Caco-2 (cell line): ENCODE measurements at regions not wholly inside any gene's neighbourhood (a gene's known extent, or its start where the extent isn't known, plus 50 kb on each side); places are given as distances from the start of the nearest gene placed in this dataset.

Experiments
- BruUV-seq: library from RNA; stranded (reverse); fragments of 400-500 nt; replicated peaks from 2 replicates; lab custom pipeline; 2021; lab: Mats Ljungman, UMichigan
- CTCF ChIA-PET: fragments of 300-600 bp; sonication (Branson Sonifier 250); formaldehyde crosslinking; loops from one replicate; lab custom pipeline; 2022; ENCODE audit warnings: antibody characterized with exemption; lab: Charles Lee
- POLR2A ChIA-PET: fragments of 300-600 bp; sonication (Branson Sonifier 250); formaldehyde crosslinking; loops from one replicate; lab custom pipeline; 2022; ENCODE audit warnings: antibody characterized with exemption; lab: Charles Lee
- DNase-seq, 2 experiments: peaks; one replicate each; pipeline versions ENCODE4 v3.0.0 to v3.0.0-alpha.2; 2020 to 2022
- H3K27me3 ChIP-seq: replicated peaks from 2 replicates; pipeline ENCODE4 v1.6.0; 2011; ENCODE audit warnings: low read length; ENCODE audit not compliant: control insufficient read depth, insufficient read depth
- H3K36me3 ChIP-seq: 2 replicates; pipeline ENCODE4 v1.5.1; 2011; ENCODE audit warnings: low read length; ENCODE audit not compliant: control insufficient read depth, insufficient read depth
- H3K4me1 ChIP-seq: fragments of 250-450 bp; sonication (Bioruptor Pico); 2 replicates; pipeline ENCODE4 v1.5.1; 2020; ENCODE audit warnings: mild to moderate bottlenecking
- H3K4me3 ChIP-seq: 2 replicates; pipeline ENCODE4 v1.5.1; 2011; ENCODE audit warnings: low read depth, mild to moderate bottlenecking, control low read depth, low read length
- H3K9me3 ChIP-seq: fragments of 250-450 bp; sonication (Bioruptor Pico); 2 replicates; pipeline ENCODE4 v1.5.1; 2020; ENCODE audit warnings: mild to moderate bottlenecking, moderate library complexity
- H3K27ac Mint-ChIP-seq: one replicate; pipeline ENCODE4 v1.8.0; 2022; ENCODE audit warnings: mixed read lengths; ENCODE audit not compliant: unreplicated experiment
- H3K27me3 Mint-ChIP-seq: one replicate; pipeline ENCODE4 v1.8.0; 2022; ENCODE audit warnings: mixed read lengths; ENCODE audit not compliant: insufficient read depth, unreplicated experiment
- H3K36me3 Mint-ChIP-seq: one replicate; pipeline ENCODE4 v1.8.0; 2022; ENCODE audit warnings: mild to moderate bottlenecking, mixed read lengths; ENCODE audit not compliant: insufficient read depth, unreplicated experiment
- H3K4me1 Mint-ChIP-seq: one replicate; pipeline ENCODE4 v1.8.0; 2022; ENCODE audit warnings: low read depth, mixed read lengths; ENCODE audit not compliant: unreplicated experiment
- H3K4me3 Mint-ChIP-seq: one replicate; pipeline ENCODE4 v1.8.0; 2022; ENCODE audit warnings: mild to moderate bottlenecking, moderate library complexity, mixed read lengths; ENCODE audit not compliant: unreplicated experiment
- H3K9me3 Mint-ChIP-seq: one replicate; pipeline ENCODE4 v1.8.0; 2022; ENCODE audit warnings: mixed read lengths; ENCODE audit not compliant: unreplicated experiment
- intact Hi-C: fragments of 100-400 bp; cut with micrococcal nuclease; formaldehyde crosslinking; loops from one replicate; pipeline ENCODE4 v1.10.0; 2022; ENCODE audit not compliant: unreplicated experiment
- TF ChIP-seq, protein P1 (sequence below), 2 experiments: fragments of 200-600 bp in 1 of 2; IDR thresholded peaks; 1 replicate in 1 of 2; 2 replicates in 1 of 2; pipeline versions ENCODE4 v1.5.1 to v1.8.0; 2011 to 2022; ENCODE audit warnings: antibody characterized with exemption in 1 of 2, control low read depth in 1 of 2, inconsistent platforms in 1 of 2, low read depth in 1 of 2, low read length in 1 of 2, mild to moderate bottlenecking in 1 of 2, moderate library complexity in 1 of 2; ENCODE audit not compliant: insufficient read depth in 1 of 2, severe bottlenecking in 1 of 2, unreplicated experiment in 1 of 2

GRCh38 chrX:74090049-74090448, 213.9 kb upstream of the ZCCHC13 start:
- H3K36me3 Mint-ChIP-seq, result no peaks in the 10 kb centered on the region
- Histone ChIP-seq H3K36me3 (no peaks in the 10 kb centered on the region), H3K4me3 (no peak overlapping the region), H3K9me3 (no peaks in the 10 kb centered on the region), H3K4me1 (no peaks in the 10 kb centered on the region), H3K27me3 (no peaks in the 10 kb centered on the region)
- no peak overlapping the region for H3K27ac Mint-ChIP-seq
- no TSS peak for BruUV-seq
- no peaks in the 10 kb centered on the region for H3K4me1 Mint-ChIP-seq
- H3K9me3 Mint-ChIP-seq, result peaks cover 8% of the 10 kb centered on the region
- DNase-seq, result no peak
- ChIA-PET CTCF (no interaction called here), POLR2A (no interaction called here)
- intact Hi-C loops, result no loop called here
- TF ChIP-seq, protein P1, sequence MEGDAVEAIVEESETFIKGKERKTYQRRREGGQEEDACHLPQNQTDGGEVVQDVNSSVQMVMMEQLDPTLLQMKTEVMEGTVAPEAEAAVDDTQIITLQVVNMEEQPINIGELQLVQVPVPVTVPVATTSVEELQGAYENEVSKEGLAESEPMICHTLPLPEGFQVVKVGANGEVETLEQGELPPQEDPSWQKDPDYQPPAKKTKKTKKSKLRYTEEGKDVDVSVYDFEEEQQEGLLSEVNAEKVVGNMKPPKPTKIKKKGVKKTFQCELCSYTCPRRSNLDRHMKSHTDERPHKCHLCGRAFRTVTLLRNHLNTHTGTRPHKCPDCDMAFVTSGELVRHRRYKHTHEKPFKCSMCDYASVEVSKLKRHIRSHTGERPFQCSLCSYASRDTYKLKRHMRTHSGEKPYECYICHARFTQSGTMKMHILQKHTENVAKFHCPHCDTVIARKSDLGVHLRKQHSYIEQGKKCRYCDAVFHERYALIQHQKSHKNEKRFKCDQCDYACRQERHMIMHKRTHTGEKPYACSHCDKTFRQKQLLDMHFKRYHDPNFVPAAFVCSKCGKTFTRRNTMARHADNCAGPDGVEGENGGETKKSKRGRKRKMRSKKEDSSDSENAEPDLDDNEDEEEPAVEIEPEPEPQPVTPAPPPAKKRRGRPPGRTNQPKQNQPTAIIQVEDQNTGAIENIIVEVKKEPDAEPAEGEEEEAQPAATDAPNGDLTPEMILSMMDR (IDR thresholded peaks at IDR 0.05; ENCODE audit: insufficient read depth in 1 of 2, low read depth in 1 of 2, low read length in 1 of 2, severe bottlenecking in 1 of 2, unreplicated experiment in 1 of 2), result no peak
- H3K4me3 Mint-ChIP-seq, result no peak overlapping the region
- no peaks in the 10 kb centered on the region for H3K27me3 Mint-ChIP-seq

GRCh38 chrX:74085642-74086236, 218.2 kb upstream of the ZCCHC13 start:
- H3K27ac Mint-ChIP-seq, result no peak overlapping the region
- no peak for DNase-seq
- H3K36me3 ChIP-seq, result no peaks in the 10 kb centered on the region
- TF ChIP-seq, protein P1 (IDR thresholded peaks at IDR 0.05; ENCODE audit: insufficient read depth in 1 of 2, low read depth in 1 of 2, low read length in 1 of 2, severe bottlenecking in 1 of 2, unreplicated experiment in 1 of 2), result no peak
- peaks cover 8% of the 10 kb centered on the region for H3K9me3 Mint-ChIP-seq
- no peaks in the 10 kb centered on the region for H3K4me1 ChIP-seq
- H3K4me3 ChIP-seq, result no peak overlapping the region
- no peak overlapping the region for H3K4me3 Mint-ChIP-seq
- H3K4me1 Mint-ChIP-seq, result no peaks in the 10 kb centered on the region
- H3K9me3 ChIP-seq, result no peaks in the 10 kb centered on the region
- ChIA-PET POLR2A (no interaction called here), CTCF (no interaction called here)
- no TSS peak for BruUV-seq
- H3K27me3 Mint-ChIP-seq, result no peaks in the 10 kb centered on the region
- no peaks in the 10 kb centered on the region for H3K36me3 Mint-ChIP-seq
- no peaks in the 10 kb centered on the region for H3K27me3 ChIP-seq
- intact Hi-C loops, result loop anchor here (10.0 kb wide), 1 partner anchor 49 kb away; no protein-coding TSS in a partner anchor

- TF ChIP-seq, protein P1 (IDR thresholded peaks at IDR 0.05; ENCODE audit: insufficient read depth in 1 of 2, low read depth in 1 of 2, low read length in 1 of 2, severe bottlenecking in 1 of 2, unreplicated experiment in 1 of 2), result no peak
- Mint-ChIP-seq H3K36me3 (peaks cover 5% of the 10 kb centered on the region), H3K27ac (no peak overlapping the region), H3K27me3 (no peaks in the 10 kb centered on the region), H3K9me3 (peaks cover 13% of the 10 kb centered on the region), H3K4me1 (no peaks in the 10 kb centered on the region), H3K4me3 (no peak overlapping the region)
- DNase-seq, result no peak
- intact Hi-C loops, result loop anchor here (10.0 kb wide), 1 partner anchor 55 kb away; no protein-coding TSS in a partner anchor
- Histone ChIP-seq H3K27me3 (no peaks in the 10 kb centered on the region), H3K4me3 (no peak overlapping the region), H3K9me3 (no peaks in the 10 kb centered on the region), H3K4me1 (no peaks in the 10 kb centered on the region), H3K36me3 (no peaks in the 10 kb centered on the region)
- ChIA-PET CTCF (no interaction called here), POLR2A (no interaction called here)
- BruUV-seq, result no TSS peak
Observed at GRCh38 chrX:74080165-74080564, 223.8 kb upstream of the ZCCHC13 start.
